Naive B cell (primary cell): ENCODE measurements at regions not wholly inside any gene's neighbourhood (a gene's known extent, or its start where the extent isn't known, plus 50 kb on each side); places are given as distances from the start of the nearest gene placed in this dataset.
"Not testable (repeated sequence)": the region's sequence is repeated elsewhere in the genome, so short reads cannot be mapped to it uniquely, and the experiment has no call there.

Experiments
- ATAC-seq, 2 donors: fragments of 150-1000 bp; cut with Tn5 transposase; 2 replicates each; pipeline ENCODE4 v1.10.0; 2021; ENCODE audit warnings: low read depth in 2 of 2, mild to moderate bottlenecking in 2 of 2, moderate library complexity in 2 of 2
- DNase-seq: peaks from one replicate; pipeline ENCODE4 v3.0.0; 2022
- H3K27ac Mint-ChIP-seq, 6 donors: one replicate each; pipeline ENCODE4 v1.8.0; 2020 to 2022; ENCODE audit warnings: mild to moderate bottlenecking in 6 of 6, mixed read lengths in 6 of 6, moderate library complexity in 5 of 6, inconsistent platforms in 2 of 6
- H3K27me3 Mint-ChIP-seq, 3 donors: one replicate each; pipeline ENCODE4 v1.8.0; 2021 to 2022; ENCODE audit warnings: mixed read lengths in 3 of 3, mild to moderate bottlenecking in 1 of 3
- H3K36me3 Mint-ChIP-seq, 2 donors: one replicate each; pipeline ENCODE4 v1.8.0; 2020 to 2022; ENCODE audit warnings: mixed read lengths in 2 of 2, inconsistent platforms in 1 of 2, mild to moderate bottlenecking in 1 of 2
- H3K4me1 Mint-ChIP-seq, 3 donors: one replicate each; pipeline ENCODE4 v1.8.0; 2020 to 2022; ENCODE audit warnings: mixed read lengths in 3 of 3, inconsistent platforms in 1 of 3, mild to moderate bottlenecking in 1 of 3, moderate library complexity in 1 of 3
- H3K4me3 Mint-ChIP-seq, 8 donors: one replicate each; pipeline ENCODE4 v1.8.0; 2020 to 2022; ENCODE audit warnings: mild to moderate bottlenecking in 8 of 8, mixed read lengths in 8 of 8, moderate library complexity in 8 of 8, inconsistent platforms in 2 of 8
- H3K9me3 Mint-ChIP-seq, 7 donors: one replicate each; pipeline ENCODE4 v1.8.0; 2020 to 2022; ENCODE audit warnings: mixed read lengths in 7 of 7, mild to moderate bottlenecking in 5 of 7, inconsistent platforms in 2 of 7, moderate library complexity in 1 of 7

DNA sequence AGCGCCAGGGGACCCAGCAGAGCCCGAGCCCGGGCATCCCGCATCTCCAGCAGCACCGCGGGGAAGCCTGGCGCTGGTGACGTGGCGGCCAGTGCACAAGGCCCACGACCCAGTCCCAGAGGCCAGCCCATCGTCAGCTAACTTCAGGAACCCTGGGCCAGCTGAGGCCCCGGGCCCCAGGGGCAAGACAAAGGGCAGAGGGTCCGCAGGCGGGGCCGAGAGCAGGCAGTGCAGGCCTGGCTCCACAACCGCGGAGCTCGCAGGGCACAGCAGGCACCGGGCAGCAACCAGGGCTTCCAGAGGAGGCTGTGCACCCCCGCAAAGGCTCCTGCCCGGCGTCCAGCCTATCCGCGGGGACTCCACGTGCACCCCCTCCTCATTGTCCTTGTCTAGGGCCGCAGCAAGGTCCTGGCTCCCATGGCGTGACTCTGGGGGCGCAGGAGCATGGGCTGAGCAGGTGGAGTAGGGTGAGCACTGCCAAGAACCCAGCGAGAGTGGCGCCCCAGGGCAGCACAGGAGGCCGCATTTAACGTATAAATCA, 352.5 kb downstream of the KCNJ18 start:
- not testable (repeated sequence) for H3K36me3 Mint-ChIP-seq, H3K27me3 Mint-ChIP-seq, ATAC-seq, H3K4me1 Mint-ChIP-seq, H3K27ac Mint-ChIP-seq, DNase-seq, H3K9me3 Mint-ChIP-seq, H3K4me3 Mint-ChIP-seq

DNA sequence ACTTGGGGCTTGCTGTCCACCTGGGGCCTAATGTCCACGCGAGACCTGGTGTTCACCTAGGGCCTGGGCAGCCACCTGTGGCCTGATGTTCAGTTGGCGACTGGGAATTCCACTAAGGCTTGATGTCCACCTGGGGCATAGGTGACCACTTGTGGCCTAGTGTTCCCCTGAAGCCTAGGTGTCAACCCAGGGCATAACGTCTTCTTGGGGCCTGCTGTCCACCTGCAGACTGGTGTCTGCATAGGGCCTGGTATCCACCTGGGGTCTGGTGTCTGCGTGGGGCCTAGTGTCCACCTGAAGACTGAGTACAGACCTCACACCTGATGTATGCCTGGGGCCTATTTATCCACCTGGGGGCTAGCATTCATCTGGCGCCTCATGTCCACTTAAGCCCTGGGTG, 355.2 kb downstream of the KCNJ18 start:
- H3K4me3 Mint-ChIP-seq, H3K27ac Mint-ChIP-seq, H3K36me3 Mint-ChIP-seq, DNase-seq, H3K4me1 Mint-ChIP-seq, ATAC-seq, H3K27me3 Mint-ChIP-seq, H3K9me3 Mint-ChIP-seq: not testable (repeated sequence)

DNA sequence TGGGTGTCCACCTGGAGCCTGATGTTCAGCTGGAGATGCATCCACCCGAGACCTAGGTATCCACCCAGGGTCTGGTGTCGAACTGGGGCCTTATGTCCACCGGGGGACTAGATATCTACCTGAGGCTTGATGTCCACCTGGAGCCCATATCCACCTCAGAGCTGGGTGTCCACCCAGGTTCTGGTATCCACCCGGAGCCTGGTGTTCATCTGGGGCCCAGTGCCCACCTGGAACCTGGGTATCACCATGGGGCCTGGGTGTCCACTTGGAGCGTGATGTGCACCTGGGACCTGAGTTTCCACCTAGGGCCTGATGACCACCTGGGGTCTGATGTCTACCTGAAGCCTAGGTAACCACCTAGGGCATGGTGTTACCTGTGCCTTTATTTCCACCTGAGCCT, 355.9 kb downstream of the KCNJ18 start:
- ATAC-seq, H3K4me1 Mint-ChIP-seq, H3K4me3 Mint-ChIP-seq, H3K27ac Mint-ChIP-seq, H3K27me3 Mint-ChIP-seq, H3K36me3 Mint-ChIP-seq, DNase-seq, H3K9me3 Mint-ChIP-seq: not testable (repeated sequence)

DNA sequence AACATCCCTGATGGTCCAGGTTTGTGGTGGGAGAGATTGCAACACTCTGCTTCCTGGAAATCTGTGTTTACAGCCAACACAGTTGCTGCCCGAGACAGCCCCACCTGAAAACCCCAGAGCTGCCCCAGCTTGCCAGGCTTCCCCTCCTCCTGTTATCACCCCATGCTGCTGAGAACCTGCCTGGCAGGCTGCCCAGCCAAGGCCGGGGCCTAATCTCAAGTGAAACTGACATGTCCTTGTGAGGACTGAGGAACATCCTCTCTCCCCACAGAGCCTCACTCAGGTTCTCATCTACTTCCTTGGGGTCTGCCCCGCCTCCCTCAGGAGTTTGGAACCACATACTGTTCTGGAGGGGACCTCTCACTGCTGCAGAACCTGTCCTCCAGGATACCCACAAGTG, 358.4 kb downstream of the KCNJ18 start:
- H3K9me3 Mint-ChIP-seq, H3K4me3 Mint-ChIP-seq, DNase-seq, H3K27ac Mint-ChIP-seq, H3K36me3 Mint-ChIP-seq, H3K4me1 Mint-ChIP-seq, ATAC-seq, H3K27me3 Mint-ChIP-seq: not testable (repeated sequence)

DNA sequence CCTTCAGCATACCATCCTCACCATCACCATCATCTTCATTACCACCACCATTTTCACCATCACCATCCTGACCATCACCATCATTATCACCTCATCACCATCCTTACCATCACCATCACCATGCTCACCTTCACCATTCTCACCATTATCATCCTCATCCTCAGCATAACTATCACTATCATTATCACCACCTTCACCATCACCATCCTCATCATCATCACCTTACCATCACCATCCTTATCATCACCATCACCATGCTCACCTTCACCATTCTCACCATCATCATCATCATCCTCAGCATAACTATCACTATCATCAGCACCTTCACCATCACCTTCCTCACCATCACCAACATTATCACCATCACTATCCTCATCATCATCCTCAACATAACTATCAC, 360.4 kb downstream of the KCNJ18 start:
- DNase-seq, H3K9me3 Mint-ChIP-seq, H3K36me3 Mint-ChIP-seq, ATAC-seq, H3K4me3 Mint-ChIP-seq, H3K27me3 Mint-ChIP-seq, H3K4me1 Mint-ChIP-seq, H3K27ac Mint-ChIP-seq: not testable (repeated sequence)

DNA sequence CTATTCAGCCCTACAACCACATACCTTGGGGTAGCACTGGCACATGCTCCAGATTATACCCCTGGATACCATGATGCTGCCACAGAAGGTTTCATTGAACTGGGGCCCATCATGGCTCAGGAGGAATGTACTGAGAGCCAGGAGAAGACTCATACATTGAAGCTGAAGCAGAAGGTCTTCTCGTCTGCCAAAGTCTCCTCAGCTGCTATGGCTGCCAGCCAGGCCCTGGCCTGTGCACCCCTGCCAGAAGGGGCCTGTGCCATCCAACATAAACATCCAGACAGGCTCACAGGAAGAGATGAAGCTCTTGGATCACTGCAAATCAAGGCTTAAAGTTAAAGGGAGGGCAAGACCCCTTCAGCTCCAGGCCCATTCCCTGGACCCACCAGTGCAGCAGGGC, 364.2 kb downstream of the KCNJ18 start:
- ATAC-seq, result not testable (repeated sequence)

DNA sequence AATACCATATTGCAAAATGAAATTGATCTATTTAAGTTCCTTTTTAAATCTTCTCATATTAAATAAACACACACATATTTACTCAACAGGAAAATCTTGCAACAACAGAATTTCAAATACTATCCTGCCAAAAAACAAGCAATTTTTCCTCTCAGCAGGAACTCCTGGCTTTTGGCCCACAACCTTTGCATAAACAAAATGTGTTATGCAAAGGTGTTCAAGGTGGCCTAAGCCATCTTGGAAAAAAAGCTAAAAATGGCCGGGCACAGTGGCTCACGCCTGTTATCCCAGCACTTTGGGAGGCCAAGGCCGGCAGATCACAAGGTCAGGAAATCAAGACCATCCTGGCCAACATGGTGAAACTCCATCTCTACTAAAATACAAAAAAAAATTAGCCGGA, 383.6 kb downstream of the KCNJ18 start:
- H3K4me3 Mint-ChIP-seq, ATAC-seq, H3K27ac Mint-ChIP-seq, H3K4me1 Mint-ChIP-seq, H3K27me3 Mint-ChIP-seq, H3K9me3 Mint-ChIP-seq, DNase-seq, H3K36me3 Mint-ChIP-seq: not testable (repeated sequence)

More for the DNA sequence above, 364.2 kb downstream of the KCNJ18 start:
- H3K27me3 Mint-ChIP-seq, H3K4me1 Mint-ChIP-seq, H3K9me3 Mint-ChIP-seq, H3K4me3 Mint-ChIP-seq, H3K27ac Mint-ChIP-seq, DNase-seq, H3K36me3 Mint-ChIP-seq: not testable (repeated sequence)

DNA sequence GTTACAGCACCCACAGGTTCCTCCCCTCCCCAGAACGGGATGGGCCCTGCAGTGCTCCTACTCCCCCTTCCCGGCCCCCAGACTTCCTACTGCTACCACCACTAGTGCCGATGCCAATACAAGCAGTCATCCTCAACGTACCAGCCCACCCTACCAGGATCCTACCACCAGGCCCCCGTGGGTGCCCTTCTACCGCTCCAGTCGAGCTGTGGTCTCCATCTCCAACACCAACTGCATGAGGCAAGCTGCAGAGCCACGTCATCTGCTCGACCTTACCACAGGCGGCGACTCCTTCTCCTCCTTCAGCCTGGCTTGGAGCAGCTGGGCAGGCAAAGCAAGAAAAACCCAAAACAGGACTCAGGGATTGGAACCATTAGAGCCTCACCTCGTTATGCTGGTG, 396.3 kb downstream of the KCNJ18 start:
- Mint-ChIP-seq H3K36me3 (peaks cover 0 to 12% of the 10 kb centered on the region in 2 donors), H3K9me3 (peaks cover 9 to 16% (median 12%) of the 10 kb centered on the region in 7 donors)
- not testable (repeated sequence) for DNase-seq, H3K4me1 Mint-ChIP-seq, H3K27ac Mint-ChIP-seq, H3K27me3 Mint-ChIP-seq, ATAC-seq, H3K4me3 Mint-ChIP-seq

DNA sequence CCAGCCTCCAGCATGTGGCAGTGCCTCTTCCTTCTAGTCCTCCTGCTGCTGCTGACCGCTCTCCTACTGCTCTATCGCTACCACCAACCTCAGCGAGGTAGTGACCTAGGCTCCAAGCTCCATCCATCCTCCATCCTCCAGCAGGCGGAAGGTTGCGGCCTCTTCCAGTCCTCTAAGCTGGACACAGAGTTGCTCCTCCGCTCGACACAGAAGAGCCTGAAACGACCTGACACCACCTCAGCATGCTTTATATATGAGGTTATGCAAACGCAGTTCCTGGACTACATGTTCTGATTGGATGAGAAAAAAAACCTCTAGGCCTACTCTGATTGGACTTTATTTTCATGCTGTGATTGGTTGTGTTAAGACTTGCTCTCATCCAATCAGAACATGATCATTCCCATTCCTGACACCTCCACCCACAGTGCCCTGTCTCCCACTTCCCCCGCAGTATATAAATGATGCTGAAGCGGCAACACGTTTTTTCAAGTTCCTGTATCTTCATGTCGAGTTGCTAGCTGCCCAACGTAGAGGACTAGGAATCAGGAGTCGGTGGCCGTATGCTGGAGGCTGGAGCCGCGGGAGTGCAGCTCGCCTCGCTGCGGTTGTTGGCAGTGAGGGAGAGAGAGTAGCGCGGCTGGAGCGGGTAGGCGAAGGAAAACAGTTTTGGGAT, 398.1 kb downstream of the KCNJ18 start:
- Mint-ChIP-seq H3K27ac (no peak overlapping the region), H3K9me3 (peaks cover 9 to 16% (median 14%) of the 10 kb centered on the region in 7 donors), H3K4me3 (no peak overlapping the region), H3K27me3 (no peaks in the 10 kb centered on the region), H3K36me3 (peaks cover 0 to 12% of the 10 kb centered on the region in 2 donors), H3K4me1 (no peaks in the 10 kb centered on the region)
- DNase-seq, result no peak
- no peak for ATAC-seq

DNA sequence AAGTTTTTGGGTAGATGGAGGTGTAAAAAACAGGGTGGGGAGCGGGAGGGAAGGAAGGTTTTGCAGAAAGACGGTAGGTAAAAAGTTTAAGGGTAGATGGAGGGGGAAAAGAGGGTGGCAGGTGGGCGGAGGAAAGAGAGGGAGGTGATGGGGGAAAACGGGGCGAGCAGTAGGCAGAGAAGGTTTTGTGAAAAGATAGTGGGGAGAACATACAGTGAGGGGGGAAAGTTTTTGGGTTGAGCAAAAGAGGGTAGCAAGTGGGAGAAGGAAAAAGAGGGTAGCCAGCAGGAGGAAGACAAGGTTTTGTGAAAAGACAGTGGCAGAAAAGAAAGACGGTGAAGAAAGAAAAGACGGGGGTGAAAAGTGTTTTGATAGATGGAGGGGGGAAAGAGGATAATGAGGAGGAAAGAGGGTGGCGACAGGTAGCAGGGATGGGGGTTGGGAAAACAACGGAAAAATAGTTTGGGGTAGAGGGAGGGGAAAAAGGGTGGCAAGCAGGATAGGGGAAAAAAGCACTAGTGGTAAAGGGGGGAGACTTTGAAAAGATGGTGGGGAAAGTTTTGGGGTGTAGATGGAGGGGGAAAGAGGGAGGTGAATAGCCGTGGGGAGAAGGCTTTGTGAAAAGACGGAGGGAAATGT, 398.8 kb downstream of the KCNJ18 start:
- not testable (repeated sequence) for H3K4me1 Mint-ChIP-seq, H3K27ac Mint-ChIP-seq, H3K4me3 Mint-ChIP-seq, ATAC-seq, H3K27me3 Mint-ChIP-seq, DNase-seq
- Mint-ChIP-seq H3K36me3 (peaks cover 0 to 12% of the 10 kb centered on the region in 2 donors), H3K9me3 (peaks cover 9 to 16% (median 14%) of the 10 kb centered on the region in 7 donors)

DNA sequence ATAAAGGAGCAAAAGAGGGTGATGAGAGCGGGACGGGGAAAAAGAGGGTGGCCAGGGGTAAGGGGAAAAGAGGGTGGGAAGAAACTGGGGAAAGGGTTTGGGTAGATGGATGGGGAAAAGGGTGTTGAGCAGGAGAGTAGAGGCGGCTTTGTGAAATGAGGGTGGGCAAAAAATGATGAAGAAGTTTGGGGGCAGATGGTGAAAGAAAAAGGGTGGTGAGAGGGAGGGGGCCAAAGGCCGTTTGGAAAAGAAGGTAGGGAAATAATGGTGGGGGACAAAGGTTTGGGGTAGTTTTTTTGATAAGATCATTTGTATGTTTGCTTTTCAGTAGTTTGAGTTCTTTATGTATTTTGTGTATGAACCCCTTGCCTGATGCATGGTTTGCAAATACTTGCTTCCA, 399.5 kb downstream of the KCNJ18 start:
- H3K27me3 Mint-ChIP-seq, H3K4me3 Mint-ChIP-seq, H3K4me1 Mint-ChIP-seq, H3K27ac Mint-ChIP-seq, ATAC-seq, DNase-seq: not testable (repeated sequence)
- Mint-ChIP-seq H3K36me3 (peaks cover 0 to 12% of the 10 kb centered on the region in 2 donors), H3K9me3 (peaks cover 6 to 16% (median 12%) of the 10 kb centered on the region in 7 donors)

DNA sequence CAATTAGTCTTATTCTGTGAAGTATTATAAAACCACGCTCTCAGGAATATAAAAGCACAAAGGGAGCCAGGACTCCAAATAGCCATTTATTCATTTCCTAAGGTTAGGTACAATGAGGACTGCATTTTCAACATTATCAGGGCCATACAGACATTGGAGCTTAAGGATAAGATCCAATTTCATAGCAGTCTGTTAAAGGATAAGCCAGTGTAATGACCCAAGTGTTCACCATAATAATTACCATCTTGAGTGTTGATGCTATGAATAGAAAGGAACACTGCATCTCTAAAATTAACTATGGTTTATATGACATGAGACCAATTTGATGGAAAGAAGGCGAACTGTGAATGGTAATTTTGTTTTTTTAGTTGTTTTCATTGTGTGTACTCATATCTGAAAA, 403.1 kb downstream of the KCNJ18 start:
- H3K9me3 Mint-ChIP-seq, result peaks cover 4 to 13% (median 8%) of the 10 kb centered on the region in 7 donors
- DNase-seq, H3K4me1 Mint-ChIP-seq, H3K4me3 Mint-ChIP-seq, ATAC-seq, H3K36me3 Mint-ChIP-seq, H3K27me3 Mint-ChIP-seq, H3K27ac Mint-ChIP-seq: not testable (repeated sequence)

DNA sequence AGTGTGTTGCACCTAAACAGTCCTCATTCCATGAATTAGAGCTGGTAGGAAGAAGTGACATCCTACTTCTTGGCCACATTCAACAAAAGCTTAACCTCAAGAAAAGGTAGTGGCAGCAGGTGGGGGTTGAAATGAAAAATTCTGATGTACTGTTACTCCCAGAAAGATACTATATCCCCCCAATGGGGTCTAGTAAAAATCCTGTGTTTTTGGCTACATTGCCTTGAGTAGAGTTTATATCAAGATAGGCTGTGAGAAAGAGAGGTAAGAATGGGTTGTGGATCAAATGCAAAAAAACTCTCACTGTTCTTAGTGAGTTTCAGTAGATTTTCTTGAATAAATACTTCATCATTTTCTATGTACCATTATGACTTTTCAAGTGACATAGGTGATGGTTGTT, 407.3 kb downstream of the KCNJ18 start:
- H3K27ac Mint-ChIP-seq, H3K27me3 Mint-ChIP-seq, ATAC-seq, DNase-seq, H3K9me3 Mint-ChIP-seq, H3K36me3 Mint-ChIP-seq, H3K4me1 Mint-ChIP-seq, H3K4me3 Mint-ChIP-seq: not testable (repeated sequence)

DNA sequence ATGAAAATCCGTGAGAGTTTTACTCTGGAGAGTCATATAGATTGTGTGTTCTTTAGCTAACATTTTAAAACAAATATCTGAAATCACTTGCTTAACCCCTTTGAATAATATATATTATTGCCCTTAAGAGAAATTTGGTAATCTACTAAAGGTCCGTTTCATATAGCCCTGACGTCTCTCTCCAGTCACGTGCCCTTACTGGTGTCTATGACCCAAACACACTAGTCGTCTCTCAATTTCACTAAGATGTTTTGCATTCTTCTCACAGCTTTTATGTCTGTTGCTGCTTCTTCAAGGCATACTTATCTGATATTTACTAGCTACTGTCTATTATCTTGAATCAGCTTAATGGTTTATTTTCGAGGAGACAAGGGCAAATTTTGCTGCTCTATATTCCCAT, 409.9 kb downstream of the KCNJ18 start:
- Mint-ChIP-seq H3K27me3 (no peaks in the 10 kb centered on the region), H3K4me3 (no peak overlapping the region), H3K36me3 (peaks cover 0 to 9% of the 10 kb centered on the region in 2 donors), H3K27ac (no peak overlapping the region), H3K9me3 (peaks cover 5 to 13% (median 6%) of the 10 kb centered on the region in 7 donors), H3K4me1 (no peaks in the 10 kb centered on the region)
- ATAC-seq (no peak), DNase-seq (no peak)
